ENCODE measurements at regions not wholly inside any gene's neighbourhood (a gene's known extent, or its start where the extent isn't known, plus 50 kb on each side); places are given as distances from the start of the nearest gene placed in this dataset.

DNA sequence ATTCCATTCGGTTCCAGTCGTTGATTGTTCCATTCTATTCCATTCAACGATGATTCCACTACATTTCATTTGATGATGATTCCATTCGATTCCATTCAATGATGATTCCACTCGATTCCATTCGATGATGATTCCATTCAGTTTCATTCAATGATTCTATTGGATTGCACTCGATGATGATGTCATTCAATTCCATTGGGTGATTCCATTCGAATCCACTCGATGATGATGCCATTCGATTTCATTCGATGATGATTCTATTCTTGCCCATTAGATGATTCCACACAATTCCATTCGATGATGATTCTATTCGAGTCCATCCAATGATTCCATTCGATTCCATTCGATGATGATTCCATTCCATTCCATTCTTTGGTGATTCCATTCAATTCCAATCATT lies 1283.7 kb downstream of the TP53TG3F start:
- Mint-ChIP-seq H3K9me3 (peaks cover 5 to 27% (median 17%) of the 10 kb centered on the region in 7 donors), H3K27me3 (ENCODE audit: low read depth in 3 of 3) (no peaks in the 10 kb centered on the region), H3K36me3 (no peaks in the 10 kb centered on the region), H3K4me1 (no peaks in the 10 kb centered on the region), H3K27ac (no peak overlapping the region), H3K4me3 (no peak overlapping the region)
- no peak overlapping the region for H2AFZ ChIP-seq (ENCODE audit: insufficient read depth, low read depth, low read length, poor library complexity, severe bottlenecking)
- 90% methylated on average over 14 of the region's 15 CpGs for WGBS (ENCODE audit: insufficient coverage)
- H4K20me1 ChIP-seq (ENCODE audit: insufficient read depth, low read length), result no peaks in the 10 kb centered on the region
- peaks cover 40 to 80% of the 10 kb centered on the region in 2 donors for H3K9me3 ChIP-seq (replicated peaks in 1 of 2; ENCODE audit: control insufficient read depth in 1 of 2, insufficient read depth in 1 of 2, low read length in 2 of 2)
- H3K9ac ChIP-seq (ENCODE audit: insufficient read depth, low read length, poor library complexity, severe bottlenecking), result no peak overlapping the region
- H3K4me2 ChIP-seq (replicated peaks; ENCODE audit: extremely low read depth, low read length, poor library complexity, severe bottlenecking), result no peak overlapping the region
- H3K27me3 ChIP-seq (ENCODE audit: control insufficient read depth in 2 of 2, insufficient read depth in 2 of 2, low read length in 2 of 2), result no peaks in the 10 kb centered on the region
- TF ChIP-seq, protein P1, sequence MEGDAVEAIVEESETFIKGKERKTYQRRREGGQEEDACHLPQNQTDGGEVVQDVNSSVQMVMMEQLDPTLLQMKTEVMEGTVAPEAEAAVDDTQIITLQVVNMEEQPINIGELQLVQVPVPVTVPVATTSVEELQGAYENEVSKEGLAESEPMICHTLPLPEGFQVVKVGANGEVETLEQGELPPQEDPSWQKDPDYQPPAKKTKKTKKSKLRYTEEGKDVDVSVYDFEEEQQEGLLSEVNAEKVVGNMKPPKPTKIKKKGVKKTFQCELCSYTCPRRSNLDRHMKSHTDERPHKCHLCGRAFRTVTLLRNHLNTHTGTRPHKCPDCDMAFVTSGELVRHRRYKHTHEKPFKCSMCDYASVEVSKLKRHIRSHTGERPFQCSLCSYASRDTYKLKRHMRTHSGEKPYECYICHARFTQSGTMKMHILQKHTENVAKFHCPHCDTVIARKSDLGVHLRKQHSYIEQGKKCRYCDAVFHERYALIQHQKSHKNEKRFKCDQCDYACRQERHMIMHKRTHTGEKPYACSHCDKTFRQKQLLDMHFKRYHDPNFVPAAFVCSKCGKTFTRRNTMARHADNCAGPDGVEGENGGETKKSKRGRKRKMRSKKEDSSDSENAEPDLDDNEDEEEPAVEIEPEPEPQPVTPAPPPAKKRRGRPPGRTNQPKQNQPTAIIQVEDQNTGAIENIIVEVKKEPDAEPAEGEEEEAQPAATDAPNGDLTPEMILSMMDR (IDR thresholded peaks at IDR 0.05), result no peak
- intact Hi-C loops (cut with micrococcal nuclease), result no loop called here
- no peaks in the 10 kb centered on the region for H3K79me2 ChIP-seq (ENCODE audit: insufficient read depth, low read length)
- H3K27ac ChIP-seq (ENCODE audit: low read depth in 1 of 2, low read length in 2 of 2), result no peak overlapping the region
- no peak for DNase-seq
- no peak overlapping the region for H3K4me3 ChIP-seq (replicated peaks in 1 of 3; ENCODE audit: low read depth in 2 of 3, low read length in 3 of 3)
- no peaks in the 10 kb centered on the region for H3K4me1 ChIP-seq (ENCODE audit: control insufficient read depth in 1 of 2, insufficient read depth in 2 of 2, low read length in 2 of 2)
- H3K36me3 ChIP-seq (replicated peaks in 1 of 2; ENCODE audit: control insufficient read depth in 1 of 2, insufficient read depth in 2 of 2, low read length in 2 of 2), result no peaks in the 10 kb centered on the region

DNA sequence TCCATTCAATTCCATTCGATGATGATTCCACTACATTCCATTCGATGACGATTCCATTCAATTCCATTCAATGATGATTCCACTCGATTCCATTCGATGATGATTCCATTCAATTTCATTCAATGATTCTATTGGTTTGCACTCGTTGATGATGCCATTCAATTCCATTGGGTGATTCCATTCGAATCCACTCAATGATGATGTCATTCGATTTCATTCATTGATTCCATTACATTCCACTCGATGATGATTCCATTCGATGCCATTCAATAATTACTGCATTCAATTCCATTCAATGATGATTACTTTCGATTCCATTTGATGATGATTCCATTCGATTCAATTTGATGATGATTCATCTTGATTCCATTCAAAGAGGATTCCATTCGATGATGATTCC lies 1299.4 kb downstream of the TP53TG3F start:
- Histone ChIP-seq H3K36me3 (replicated peaks in 1 of 2; ENCODE audit: control insufficient read depth in 1 of 2, insufficient read depth in 2 of 2, low read length in 2 of 2) (no peaks in the 10 kb centered on the region), H3K27me3 (ENCODE audit: control insufficient read depth in 2 of 2, insufficient read depth in 2 of 2, low read length in 2 of 2) (no peaks in the 10 kb centered on the region), H4K20me1 (ENCODE audit: insufficient read depth, low read length) (no peaks in the 10 kb centered on the region), H3K4me2 (replicated peaks; ENCODE audit: extremely low read depth, low read length, poor library complexity, severe bottlenecking) (no peak overlapping the region), H3K4me3 (replicated peaks in 1 of 3; ENCODE audit: low read depth in 2 of 3, low read length in 3 of 3) (no peak overlapping the region), H3K4me1 (ENCODE audit: control insufficient read depth in 1 of 2, insufficient read depth in 2 of 2, low read length in 2 of 2) (no peaks in the 10 kb centered on the region), H3K79me2 (ENCODE audit: insufficient read depth, low read length) (no peaks in the 10 kb centered on the region), H2AFZ (ENCODE audit: insufficient read depth, low read depth, low read length, poor library complexity, severe bottlenecking) (no peak overlapping the region), H3K9me3 (replicated peaks in 1 of 2; ENCODE audit: control insufficient read depth in 1 of 2, insufficient read depth in 1 of 2, low read length in 2 of 2) (peaks cover 34 to 100% of the 10 kb centered on the region in 2 donors), H3K9ac (ENCODE audit: insufficient read depth, low read length, poor library complexity, severe bottlenecking) (no peak overlapping the region), H3K27ac (ENCODE audit: low read depth in 1 of 2, low read length in 2 of 2) (no peak overlapping the region)
- peaks cover 0 to 1% (median 0%) of the 10 kb centered on the region in 3 donors for H3K27me3 Mint-ChIP-seq (ENCODE audit: low read depth in 3 of 3)
- intact Hi-C loops (cut with micrococcal nuclease), result no loop called here
- no peak overlapping the region for H3K27ac Mint-ChIP-seq
- peaks cover 10 to 44% (median 34%) of the 10 kb centered on the region in 7 donors for H3K9me3 Mint-ChIP-seq
- H3K4me3 Mint-ChIP-seq, result no peak overlapping the region
- TF ChIP-seq, protein P1 (IDR thresholded peaks at IDR 0.05), result no peak
- H3K4me1 Mint-ChIP-seq, result no peaks in the 10 kb centered on the region
- WGBS (ENCODE audit: insufficient coverage), result 77% methylated on average over 13 of the region's 13 CpGs
- DNase-seq, result no peak
- H3K36me3 Mint-ChIP-seq, result no peaks in the 10 kb centered on the region
